ENCODE measurements at regions not wholly inside any gene's neighbourhood (a gene's known extent, or its start where the extent isn't known, plus 50 kb on each side); places are given as distances from the start of the nearest gene placed in this dataset.
"Not testable (repeated sequence)": the region's sequence is repeated elsewhere in the genome, so short reads cannot be mapped to it uniquely, and the experiment has no call there.

DNA sequence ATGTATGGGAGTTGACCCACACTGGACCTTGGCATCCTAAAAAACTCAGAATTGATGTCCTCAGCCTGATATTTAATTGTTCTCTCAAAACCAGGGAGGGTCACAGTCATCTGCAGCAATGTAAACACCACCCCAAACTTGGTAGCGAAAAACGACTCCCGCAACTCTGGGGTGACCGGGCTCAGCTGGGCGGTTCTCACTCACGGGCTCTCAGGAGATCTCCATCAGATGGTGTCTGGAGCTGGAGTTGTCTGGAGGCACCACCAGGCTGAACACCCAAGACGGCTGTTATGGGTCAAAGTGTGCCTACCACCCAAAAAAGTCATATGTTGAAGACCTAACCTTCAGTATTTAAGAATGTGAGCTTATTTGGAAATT lies 50.9 kb upstream of the NXT1 start:
- no peak for DNase-seq (ENCODE audit: low spot score)

DNA sequence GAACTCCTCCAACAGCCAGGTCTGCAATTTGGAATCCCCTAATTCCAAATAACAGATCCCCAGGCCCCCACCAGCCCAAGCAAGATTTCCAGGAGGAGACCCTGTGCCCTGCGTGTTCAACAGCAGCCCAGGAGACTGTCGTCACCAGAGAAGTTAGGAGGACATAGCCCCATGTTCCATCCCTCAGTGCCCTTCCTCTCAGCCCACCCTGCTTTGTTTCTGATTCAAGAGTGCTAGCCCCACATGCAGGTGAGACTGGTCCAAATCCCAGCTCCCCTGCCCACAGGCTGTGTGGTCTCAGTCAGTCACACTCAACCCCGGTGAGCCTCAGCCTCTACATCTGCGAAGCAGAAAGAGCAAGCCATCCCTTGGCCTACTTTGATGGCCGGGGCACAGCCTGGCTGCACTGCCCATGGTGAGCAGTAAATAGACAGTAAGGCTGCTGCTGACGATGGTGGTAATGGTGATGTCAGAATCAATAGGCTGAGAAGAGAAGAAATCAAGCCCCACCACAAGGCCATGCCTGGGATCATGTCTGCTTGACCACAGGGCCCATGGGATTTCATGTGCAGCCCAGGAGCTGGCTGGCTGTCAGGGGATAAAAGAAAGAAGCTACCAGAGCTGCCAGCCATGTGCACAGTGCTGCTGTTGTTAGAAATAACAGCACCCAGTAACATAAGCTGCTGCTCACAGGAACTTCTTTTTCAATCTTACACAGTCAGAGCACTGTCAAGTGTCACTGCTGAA lies 51.5 kb upstream of the NXT1 start:
- DNase-seq (ENCODE audit: low spot score) = no peak

DNA sequence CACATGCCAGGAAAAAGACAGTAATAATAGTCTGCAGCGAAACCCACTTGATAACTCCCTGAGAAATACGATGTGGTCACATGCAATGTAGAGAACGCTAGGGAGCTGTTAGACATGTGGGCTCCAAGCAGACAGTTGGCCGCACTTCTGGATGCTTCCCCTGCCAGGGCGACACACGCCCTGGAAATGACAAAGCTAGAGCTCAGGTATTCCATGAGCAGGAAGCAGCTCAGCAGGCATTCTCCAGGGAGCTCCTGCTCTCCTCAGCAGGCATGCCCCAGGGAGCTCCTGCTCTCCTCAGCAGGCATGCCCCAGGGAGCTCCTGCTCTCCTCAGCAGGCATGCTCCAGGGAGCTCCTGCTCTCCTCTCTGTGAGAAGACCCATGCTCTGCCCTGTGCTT lies 52.4 kb upstream of the NXT1 start:
- no peak for DNase-seq (ENCODE audit: low spot score)

DNA sequence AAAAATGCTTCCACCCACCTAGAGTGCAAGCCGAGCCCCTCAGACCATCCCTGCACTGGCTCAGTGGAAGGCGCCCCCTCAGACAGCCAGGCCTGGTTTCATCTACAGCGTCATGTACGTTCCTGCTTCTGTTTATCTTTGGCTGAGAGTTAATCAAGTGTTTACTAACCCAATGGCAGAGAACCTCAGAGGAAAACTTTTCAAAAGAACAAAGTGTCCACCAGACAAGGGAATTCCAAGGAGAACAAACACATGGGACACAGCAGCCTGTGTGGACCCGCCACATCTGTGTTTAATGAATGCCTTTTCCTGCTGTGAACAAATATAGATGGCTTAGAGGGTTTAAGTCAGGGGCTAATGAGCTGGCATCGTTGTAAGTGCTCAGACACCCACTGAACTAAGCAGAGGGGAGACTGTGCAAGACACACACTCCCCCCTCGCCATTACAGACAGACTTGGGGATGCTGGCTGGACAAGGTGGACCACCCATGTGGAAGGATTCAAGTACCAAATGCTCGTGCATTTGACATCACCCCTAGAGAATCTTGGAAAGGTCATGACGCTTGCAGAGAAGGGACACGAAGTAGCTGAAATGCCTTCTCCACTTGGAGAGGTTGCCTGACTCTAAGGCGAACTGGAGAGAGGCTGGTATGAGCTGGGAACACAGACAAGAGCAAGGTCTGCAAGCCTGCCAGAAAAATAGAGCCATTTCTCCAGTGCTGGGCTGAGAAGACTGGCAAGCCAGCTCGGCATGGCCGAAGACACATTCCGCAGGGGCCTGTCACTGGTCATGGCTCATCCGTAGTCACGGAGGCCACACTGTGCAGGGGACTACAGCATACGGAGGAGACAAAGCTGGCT lies 53.5 kb upstream of the NXT1 start:
- no peak for DNase-seq (ENCODE audit: low spot score)

DNA sequence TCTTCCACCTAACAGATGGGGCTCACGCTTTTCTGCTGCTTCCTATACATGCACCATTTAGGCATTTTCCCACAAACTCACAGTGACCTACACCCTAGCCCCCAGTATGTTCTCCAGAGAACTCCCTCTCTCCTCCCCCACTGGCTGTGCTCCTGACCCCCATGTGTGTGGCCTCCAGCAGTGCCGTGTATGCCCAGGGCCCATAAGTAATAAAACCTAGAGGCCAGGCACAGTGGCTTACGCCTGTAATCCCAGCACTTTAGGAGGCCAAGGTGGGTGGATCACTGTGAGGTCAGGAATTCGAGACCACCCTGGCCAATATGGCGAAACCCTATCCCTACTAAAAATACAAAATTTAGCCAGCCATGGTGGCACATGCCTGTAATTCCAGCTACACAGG lies 54.7 kb upstream of the NXT1 start:
- DNase-seq (ENCODE audit: low spot score) = no peak

DNA sequence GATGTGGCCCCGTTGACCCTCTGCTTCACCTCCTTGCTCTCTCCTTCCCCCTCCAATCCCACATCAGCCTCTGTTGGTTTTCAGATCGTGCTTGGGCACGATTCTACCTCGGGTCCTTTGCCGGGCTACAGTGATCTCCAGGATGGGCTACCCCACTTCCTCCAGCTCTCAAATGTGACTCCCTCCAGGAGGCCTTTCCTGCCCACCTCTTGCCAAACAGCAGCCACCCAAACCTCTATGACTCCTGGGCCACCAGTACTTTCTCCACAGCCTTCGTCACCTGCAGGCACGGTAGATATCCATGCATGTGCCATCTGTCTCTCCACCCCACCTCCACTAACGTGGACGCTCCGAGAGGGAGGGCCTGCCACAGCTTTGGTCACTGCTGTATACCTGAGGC lies 55.9 kb upstream of the NXT1 start:
- DNase-seq (ENCODE audit: low spot score) = no peak

- no peak for DNase-seq (ENCODE audit: low spot score)
These were observed 56.4 kb upstream of the NXT1 start for GRCh38 chr20:23294166-23294565.

DNA sequence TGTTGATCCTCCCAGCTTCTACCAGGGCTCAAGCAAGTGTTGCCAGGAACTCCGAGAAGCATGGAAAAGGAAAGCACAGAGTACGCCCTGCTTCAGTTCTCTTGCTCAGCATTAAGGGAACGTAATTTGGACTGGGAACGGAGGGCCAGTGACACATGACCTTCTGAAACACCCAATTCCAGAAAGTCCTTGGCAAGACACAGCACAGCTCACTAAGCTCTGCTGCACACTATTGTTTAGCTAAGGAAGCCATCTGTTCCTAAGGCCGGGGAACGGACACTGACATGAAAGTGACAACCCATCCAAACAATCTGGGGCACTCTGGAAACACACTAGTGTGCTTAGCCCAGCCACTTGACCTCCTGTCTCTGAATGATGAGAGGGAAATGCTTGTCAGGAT lies 56.9 kb upstream of the NXT1 start:
- DNase-seq (ENCODE audit: low spot score) = no peak

DNA sequence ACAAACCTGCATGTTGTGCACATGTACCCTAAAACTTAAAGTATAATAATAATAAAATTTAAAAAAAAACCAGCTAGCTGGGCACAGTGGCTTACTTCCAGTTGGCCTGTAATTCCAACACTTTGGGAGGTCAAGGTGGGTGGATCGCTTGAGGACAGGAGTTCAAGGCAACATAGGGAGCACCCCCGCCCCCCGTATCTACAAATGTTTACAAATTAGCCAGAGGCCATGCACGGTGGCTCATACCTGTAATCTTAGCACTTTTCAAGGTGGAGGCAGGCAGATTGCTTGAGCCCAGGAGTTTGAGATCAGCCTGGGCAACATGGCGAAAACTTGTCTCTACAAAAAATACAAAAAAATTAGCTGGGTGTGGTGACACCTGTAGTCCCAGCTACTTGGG lies 58.3 kb upstream of the NXT1 start:
- not testable (repeated sequence) for DNase-seq (ENCODE audit: low spot score)

- DNase-seq (ENCODE audit: low spot score) = no peak
These were observed 58.9 kb upstream of the NXT1 start for GRCh38 chr20:23291575-23292240.

DNA sequence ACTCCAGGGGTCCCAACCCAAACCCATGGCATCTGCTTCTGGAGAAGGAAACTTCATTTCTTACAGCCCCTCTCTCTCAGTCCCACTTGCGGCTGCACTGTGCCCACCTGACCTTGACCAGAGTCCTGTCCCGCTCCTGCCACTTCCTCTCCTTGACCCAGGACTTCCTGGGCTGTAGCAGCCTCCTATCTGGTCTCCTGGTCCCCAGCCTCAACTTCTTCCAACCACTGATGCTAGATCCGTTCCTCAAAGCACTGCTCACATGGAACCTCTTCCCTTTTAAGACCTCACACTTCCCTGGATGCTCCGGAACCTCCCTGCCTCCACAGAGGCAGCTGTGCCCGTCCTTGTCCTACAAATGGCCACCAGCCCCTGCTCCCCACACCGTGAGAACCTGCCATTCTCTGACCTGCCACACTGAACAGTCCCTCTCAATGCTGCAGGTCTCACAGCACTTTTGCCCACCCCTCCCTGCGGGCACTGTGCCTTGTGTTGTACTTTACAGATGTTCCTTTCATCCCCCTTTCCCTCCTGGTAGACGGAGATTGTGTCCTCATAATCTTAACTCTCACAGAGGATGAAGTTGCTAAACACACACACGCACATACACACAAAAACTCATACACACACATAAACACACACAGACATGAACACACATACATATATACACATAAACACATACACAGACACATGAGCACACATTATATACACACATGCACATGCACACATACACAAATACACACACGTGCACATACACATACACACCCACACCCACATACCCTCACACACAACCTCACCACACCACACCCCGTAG lies 59.6 kb upstream of the NXT1 start:
- no peak for DNase-seq (ENCODE audit: low spot score)

DNA sequence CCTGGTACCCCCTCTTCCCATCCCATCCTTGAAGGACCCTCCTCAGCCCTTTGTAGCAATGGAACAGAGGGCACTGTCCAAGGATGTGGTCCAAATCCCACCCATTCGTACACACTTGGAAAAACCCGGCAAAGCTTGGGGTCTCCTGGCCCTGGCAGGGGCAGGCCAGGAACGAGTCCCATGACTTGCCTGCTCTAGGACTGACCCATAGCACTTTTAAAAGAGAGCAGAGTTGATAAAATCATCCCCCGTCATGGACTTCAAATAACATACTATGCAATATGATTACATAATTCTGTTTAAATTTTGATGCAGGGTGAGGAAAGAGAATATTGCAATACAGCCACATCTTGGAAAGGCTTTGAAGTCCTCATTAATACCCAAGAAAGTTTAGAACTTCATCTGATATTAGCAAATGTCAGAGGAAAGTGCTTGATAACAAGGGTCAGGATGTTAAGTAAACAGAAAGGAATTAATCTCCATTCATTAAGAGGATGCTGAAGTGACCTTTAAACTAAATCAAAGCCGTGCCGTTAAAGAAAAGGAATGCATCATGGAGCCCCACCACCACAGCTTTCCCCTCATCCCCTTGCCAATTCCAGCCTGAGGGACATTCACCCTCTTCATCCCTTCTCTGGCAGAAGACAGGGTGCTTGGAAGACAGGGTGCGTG lies 60.7 kb upstream of the NXT1 start:
- DNase-seq (ENCODE audit: low spot score) = no peak

DNA sequence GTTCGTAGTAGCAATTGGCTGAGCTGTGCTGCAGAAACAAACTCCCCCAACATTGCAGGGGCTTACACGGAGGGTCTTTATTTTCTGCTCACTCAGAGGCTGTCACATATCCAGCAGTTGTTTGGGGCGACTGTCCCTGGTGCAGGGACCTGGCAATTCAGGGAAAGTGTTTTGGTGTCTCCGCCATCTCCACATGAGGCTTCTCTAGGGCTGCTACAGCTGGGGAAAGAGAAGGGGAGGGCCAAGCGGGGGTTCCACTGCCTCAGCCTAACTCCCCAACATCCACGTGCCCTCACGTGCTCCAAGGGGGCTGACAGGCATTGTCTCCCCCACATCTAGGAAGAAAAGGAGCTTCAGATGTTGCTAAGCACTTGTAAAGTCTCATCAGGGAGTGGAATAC lies 61.3 kb upstream of the NXT1 start:
- DNase-seq (ENCODE audit: low spot score) = no peak

DNA sequence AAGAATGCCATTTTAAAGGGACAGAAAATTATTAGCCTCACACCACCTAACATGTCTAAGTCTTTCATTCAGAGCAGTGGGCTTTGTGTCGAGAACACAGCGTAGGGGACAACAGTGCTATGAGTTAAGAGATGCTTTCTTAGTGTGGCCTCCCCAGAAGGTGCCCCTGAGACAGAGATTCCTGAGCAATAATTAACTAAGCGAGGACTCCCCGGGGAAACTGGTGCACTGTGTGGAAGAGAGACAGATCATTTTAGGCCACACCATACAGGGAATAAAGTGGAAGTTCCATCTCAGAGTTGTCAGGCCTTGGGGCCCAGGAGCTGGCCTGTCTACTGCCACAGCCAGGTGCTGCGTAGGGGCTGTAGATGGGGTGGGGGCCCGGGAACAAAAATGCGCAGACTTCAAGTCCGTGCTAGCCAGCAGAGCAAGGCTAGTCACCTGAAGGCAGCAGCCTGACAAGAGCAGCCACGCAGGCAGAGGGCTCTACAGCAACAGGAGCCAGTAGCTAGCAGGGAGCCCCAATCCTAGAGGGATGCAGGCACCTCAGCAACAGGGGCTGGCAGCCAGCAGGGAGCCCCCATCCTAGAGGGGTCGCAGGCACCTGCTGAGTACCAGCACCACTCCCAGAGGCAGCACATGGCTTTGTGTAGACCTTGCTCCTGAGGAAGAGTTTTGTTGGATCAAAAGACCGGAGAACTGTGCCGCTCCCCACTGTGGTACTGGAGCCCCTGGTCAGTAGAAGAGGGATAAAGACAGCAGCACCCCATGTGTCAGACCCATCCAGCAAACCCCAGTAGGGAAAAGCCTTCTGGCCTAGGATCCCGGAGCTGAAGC lies 63.0 kb upstream of the NXT1 start:
- no peak for DNase-seq (ENCODE audit: low spot score)

DNA sequence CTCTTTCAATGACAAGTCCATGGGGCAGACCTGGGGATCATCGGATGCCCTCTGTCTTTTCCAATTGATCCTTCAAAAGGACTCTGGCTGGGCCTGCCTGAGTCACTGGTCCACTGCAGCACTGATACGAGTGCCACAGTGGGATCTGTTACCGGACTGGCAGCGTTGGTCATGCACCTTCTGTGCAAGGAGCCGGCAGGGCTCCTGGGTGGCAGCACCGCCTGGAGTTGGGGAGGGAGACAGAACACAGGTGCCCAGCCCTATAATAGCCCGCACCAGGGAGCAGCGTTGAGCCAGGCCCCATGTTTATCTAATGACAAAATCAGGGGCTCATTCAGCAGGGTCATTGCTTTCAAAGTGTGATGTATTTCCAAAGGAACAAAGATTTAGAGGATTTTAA lies 64.2 kb upstream of the NXT1 start:
- DNase-seq (ENCODE audit: low spot score) = no peak

DNA sequence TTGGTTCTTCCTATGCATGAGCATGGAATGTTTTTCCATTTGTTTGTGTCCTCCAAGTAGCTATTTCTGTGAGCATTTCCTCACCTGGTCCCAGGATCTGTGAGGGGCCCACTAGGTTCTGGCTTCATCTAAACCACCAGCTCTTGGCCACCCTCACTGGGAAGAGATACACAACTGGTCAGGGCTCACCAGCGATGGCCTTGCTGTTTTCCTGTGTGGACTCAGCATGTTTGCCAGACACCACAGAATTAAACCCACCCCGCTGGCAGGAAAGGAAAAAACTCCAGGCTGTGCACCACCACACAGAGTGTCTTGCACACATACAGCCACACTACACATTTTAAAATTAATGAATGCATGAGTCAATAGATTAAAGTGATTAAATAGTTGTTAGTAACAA lies 65.1 kb upstream of the NXT1 start:
- no peak for DNase-seq (ENCODE audit: low spot score)

DNA sequence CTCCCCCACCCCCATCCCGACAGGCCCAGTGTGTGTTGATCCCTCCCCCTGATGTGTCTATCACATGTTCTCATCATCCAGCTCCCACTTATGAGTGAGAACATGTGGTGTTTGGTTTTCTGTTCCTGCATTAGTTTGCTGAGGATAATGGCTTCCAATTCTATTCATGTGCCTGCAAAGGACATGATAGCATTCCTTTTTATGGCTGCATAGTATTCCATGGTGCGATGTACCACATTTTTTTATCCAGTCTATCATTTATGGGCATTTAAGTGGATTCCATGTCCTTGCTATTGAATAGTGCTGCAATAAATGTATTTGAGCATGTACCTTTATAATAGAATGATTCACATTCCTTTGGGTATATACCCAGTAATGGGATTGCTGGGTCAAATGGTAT lies 66.6 kb upstream of the NXT1 start:
- DNase-seq (ENCODE audit: low spot score) = no peak

DNA sequence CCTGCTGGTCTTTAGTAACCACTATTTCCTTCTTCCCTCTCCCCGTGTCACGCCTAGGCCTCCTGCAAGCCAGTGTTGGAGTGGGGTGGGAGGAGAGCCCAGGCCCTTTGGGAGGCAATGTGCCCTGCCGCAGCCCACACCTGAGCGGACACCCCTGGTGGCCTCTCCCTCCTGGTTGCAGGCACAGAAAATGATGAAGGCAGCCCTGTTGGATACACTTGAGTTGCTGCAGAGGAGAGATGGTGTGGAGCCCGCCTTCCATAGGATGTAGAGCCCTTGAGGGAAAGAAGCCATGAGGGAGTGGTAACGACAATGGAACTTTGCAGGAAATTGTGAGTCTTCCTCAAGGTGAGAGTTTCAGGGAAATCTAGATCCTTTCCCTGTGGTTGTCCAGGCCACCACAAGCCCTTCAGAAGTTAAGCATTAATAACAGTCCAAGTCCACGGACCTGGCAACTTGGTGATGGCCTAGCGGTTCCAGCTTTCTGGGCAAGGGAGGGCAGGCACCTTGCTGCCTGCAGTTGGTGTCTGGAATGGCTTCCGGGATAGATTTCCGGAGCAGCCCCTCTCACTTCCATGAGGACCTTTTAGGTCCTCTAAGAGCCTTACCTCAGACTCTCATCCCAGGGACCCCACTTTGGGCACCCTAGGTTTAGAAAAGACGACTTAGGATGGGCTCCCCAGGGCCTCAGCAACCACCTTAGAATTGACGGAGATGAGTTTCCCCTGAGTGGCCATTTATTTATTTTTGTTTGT lies 67.3 kb upstream of the NXT1 start:
- DNase-seq (ENCODE audit: low spot score) = no peak

- DNase-seq (ENCODE audit: low spot score) = no peak
These were observed 68.0 kb upstream of the NXT1 start for GRCh38 chr20:23282546-23282945.

GRCh38 chr20:23282111-23282510 lies 68.5 kb upstream of the NXT1 start:
- DNase-seq (ENCODE audit: low spot score) = no peak
